ENCODE measurements at regions not wholly inside any gene's neighbourhood (a gene's known extent, or its start where the extent isn't known, plus 50 kb on each side); places are given as distances from the start of the nearest gene placed in this dataset.

- TF ChIP-seq CTCF (IDR thresholded peaks at IDR 0.05) (no peak), POLR2AphosphoS5 (IDR thresholded peaks at IDR 0.05) (no peak), EP300 (IDR thresholded peaks at IDR 0.05) (no peak)
Measured at GRCh38 chr15:55108448-55108847, 88.3 kb downstream of the RSL24D1 start.

Data from gastroesophageal sphincter (tissue), 3 donors.